ENCODE measurements at regions not wholly inside any gene's neighbourhood (a gene's known extent, or its start where the extent isn't known, plus 50 kb on each side); places are given as distances from the start of the nearest gene placed in this dataset.

DNA sequence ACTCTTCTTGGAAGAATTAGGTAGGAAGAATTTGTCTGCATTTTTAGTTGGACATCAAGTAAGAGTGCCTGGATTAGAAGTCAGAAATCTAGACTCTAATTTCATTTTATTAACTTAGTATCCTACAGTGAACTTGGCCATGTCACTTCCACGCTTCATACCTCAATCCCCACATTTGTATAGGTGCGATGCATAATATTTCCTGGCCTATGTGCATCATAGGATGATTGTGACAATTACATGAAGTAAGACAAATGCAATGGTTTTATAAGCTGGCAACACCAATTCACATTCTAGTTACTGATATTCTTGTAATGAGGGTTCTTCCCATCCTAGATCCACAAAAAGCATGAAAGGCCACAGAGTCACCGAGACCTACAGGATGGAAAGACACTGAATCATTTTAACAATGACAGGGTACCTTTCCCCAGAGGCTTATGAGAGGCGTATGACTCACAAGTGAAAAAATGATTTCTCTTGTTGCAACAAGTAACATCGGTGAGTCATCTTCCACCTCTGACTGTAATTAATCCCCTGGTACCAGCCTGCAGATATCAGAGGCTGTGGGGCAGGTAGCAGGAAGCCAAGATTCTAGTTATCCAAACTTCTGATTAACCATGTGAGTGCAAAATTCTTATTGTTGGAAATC, 56.0 kb upstream of the OR5AK2 start:
- Histone ChIP-seq H3K79me2 (ENCODE audit: control insufficient read depth, low read length) (no peaks in the 10 kb centered on the region), H3K27me3 (ENCODE audit: control insufficient read depth, low read length) (0 out of 2 replicates have a peak, but pooled peaks cover 2% of the 10 kb centered on the region), H3K9me2 (replicated peaks; ENCODE audit: control insufficient read depth, low read length) (no peaks in the 10 kb centered on the region), H4K20me1 (ENCODE audit: control insufficient read depth, insufficient read depth, low read depth, low read length) (no peaks in the 10 kb centered on the region), H3K4me3 (ENCODE audit: low read length) (no peak overlapping the region), H3K4me1 (ENCODE audit: control insufficient read depth, low read length) (no peaks in the 10 kb centered on the region), H3K4me2 (ENCODE audit: low read length) (no peak overlapping the region), H3K27ac (ENCODE audit: low read depth, low read length) (no peak overlapping the region), H3F3A (ENCODE audit: control insufficient read depth, insufficient read depth) (no peaks in the 10 kb centered on the region), H3K9me3 (ENCODE audit: control insufficient read depth, insufficient read depth, low read length) (no peaks in the 10 kb centered on the region), H3K36me3 (ENCODE audit: control insufficient read depth, low read length) (no peaks in the 10 kb centered on the region)
- TF ChIP-seq, protein P1, sequence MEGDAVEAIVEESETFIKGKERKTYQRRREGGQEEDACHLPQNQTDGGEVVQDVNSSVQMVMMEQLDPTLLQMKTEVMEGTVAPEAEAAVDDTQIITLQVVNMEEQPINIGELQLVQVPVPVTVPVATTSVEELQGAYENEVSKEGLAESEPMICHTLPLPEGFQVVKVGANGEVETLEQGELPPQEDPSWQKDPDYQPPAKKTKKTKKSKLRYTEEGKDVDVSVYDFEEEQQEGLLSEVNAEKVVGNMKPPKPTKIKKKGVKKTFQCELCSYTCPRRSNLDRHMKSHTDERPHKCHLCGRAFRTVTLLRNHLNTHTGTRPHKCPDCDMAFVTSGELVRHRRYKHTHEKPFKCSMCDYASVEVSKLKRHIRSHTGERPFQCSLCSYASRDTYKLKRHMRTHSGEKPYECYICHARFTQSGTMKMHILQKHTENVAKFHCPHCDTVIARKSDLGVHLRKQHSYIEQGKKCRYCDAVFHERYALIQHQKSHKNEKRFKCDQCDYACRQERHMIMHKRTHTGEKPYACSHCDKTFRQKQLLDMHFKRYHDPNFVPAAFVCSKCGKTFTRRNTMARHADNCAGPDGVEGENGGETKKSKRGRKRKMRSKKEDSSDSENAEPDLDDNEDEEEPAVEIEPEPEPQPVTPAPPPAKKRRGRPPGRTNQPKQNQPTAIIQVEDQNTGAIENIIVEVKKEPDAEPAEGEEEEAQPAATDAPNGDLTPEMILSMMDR (IDR thresholded peaks at IDR 0.05; ENCODE audit: low read depth, low read length, poor library complexity, severe bottlenecking), result no peak
- TF ChIP-seq EZH2phosphoT487 (IDR thresholded peaks at IDR 0.05; ENCODE audit: borderline replicate concordance, low read length), result no peak

DNA sequence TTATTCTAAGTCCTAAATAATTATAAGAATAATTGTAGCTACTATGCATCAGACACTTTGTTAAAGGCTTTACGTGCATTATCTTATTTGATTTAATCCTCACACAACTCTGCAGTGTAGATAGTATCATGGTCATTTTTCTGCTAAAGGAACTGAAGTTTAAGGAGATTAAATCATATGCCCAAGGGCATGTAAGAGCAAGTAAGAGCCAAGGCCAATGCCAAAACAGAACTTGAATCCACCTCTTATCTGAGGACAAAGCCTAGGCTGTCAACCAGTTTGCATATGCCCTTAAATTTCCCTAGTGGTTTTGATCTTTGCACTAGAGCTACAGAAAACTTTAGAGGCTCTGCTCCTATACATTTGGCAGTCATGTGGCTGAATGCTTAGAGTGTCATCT, 65.6 kb upstream of the OR5AK2 start:
- Histone ChIP-seq H3K9me2 (replicated peaks; ENCODE audit: control insufficient read depth, low read length) (no peaks in the 10 kb centered on the region), H3K4me1 (ENCODE audit: control insufficient read depth, low read length) (no peaks in the 10 kb centered on the region), H3K27me3 (ENCODE audit: control insufficient read depth, low read length) (no peaks in the 10 kb centered on the region), H3K27ac (ENCODE audit: low read depth, low read length) (no peak overlapping the region), H3F3A (ENCODE audit: control insufficient read depth, insufficient read depth) (no peaks in the 10 kb centered on the region), H4K20me1 (ENCODE audit: control insufficient read depth, insufficient read depth, low read depth, low read length) (no peaks in the 10 kb centered on the region), H3K4me3 (ENCODE audit: low read length) (no peak overlapping the region), H3K4me2 (ENCODE audit: low read length) (no peak overlapping the region), H3K9me3 (ENCODE audit: control insufficient read depth, insufficient read depth, low read length) (no peaks in the 10 kb centered on the region), H3K36me3 (ENCODE audit: control insufficient read depth, low read length) (no peaks in the 10 kb centered on the region), H3K79me2 (ENCODE audit: control insufficient read depth, low read length) (no peaks in the 10 kb centered on the region)
- TF ChIP-seq, protein P1 (IDR thresholded peaks at IDR 0.05; ENCODE audit: low read depth, low read length, poor library complexity, severe bottlenecking), result no peak
- no peak for TF ChIP-seq EZH2phosphoT487 (IDR thresholded peaks at IDR 0.05; ENCODE audit: borderline replicate concordance, low read length)

DNA sequence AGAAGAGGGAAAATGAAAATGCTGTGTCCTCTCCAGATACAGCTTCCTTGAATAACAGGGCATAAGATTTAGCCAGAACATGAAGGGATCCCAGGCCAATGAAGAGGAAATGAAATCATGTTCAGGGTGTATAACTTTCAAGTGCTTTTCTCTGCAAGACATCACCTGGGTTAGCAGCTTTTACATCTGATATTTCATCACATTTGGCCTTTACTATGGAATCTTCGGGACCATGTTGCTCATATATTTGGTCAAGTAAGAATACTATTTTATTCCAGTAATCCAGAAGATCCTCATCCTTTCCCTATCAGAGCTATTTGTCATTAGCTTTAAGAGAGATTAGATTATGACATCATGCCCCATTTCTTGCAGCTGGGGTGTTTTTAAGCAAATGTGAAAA, 66.3 kb upstream of the OR5AK2 start:
- H3K4me1 ChIP-seq (ENCODE audit: control insufficient read depth, low read length), result no peaks in the 10 kb centered on the region
- no peak overlapping the region for H3K4me2 ChIP-seq (ENCODE audit: low read length)
- H3K27me3 ChIP-seq (ENCODE audit: control insufficient read depth, low read length), result no peaks in the 10 kb centered on the region
- no peaks in the 10 kb centered on the region for H3K9me3 ChIP-seq (ENCODE audit: control insufficient read depth, insufficient read depth, low read length)
- TF ChIP-seq, protein P1 (IDR thresholded peaks at IDR 0.05; ENCODE audit: low read depth, low read length, poor library complexity, severe bottlenecking), result no peak
- TF ChIP-seq EZH2phosphoT487 (IDR thresholded peaks at IDR 0.05; ENCODE audit: borderline replicate concordance, low read length), result no peak
- no peak overlapping the region for H3K27ac ChIP-seq (ENCODE audit: low read depth, low read length)
- no peak overlapping the region for H3K4me3 ChIP-seq (ENCODE audit: low read length)
- H3K9me2 ChIP-seq (replicated peaks; ENCODE audit: control insufficient read depth, low read length), result no peaks in the 10 kb centered on the region
- H3K36me3 ChIP-seq (ENCODE audit: control insufficient read depth, low read length), result no peaks in the 10 kb centered on the region
- no peaks in the 10 kb centered on the region for H3K79me2 ChIP-seq (ENCODE audit: control insufficient read depth, low read length)
- no peaks in the 10 kb centered on the region for H4K20me1 ChIP-seq (ENCODE audit: control insufficient read depth, insufficient read depth, low read depth, low read length)
- no peaks in the 10 kb centered on the region for H3F3A ChIP-seq (ENCODE audit: control insufficient read depth, insufficient read depth)
